ENCODE measurements at regions not wholly inside any gene's neighbourhood (a gene's known extent, or its start where the extent isn't known, plus 50 kb on each side); places are given as distances from the start of the nearest gene placed in this dataset.

- no peak for TF ChIP-seq IRF2 (CRISPR knock-in tag; IDR thresholded peaks at IDR 0.05; ENCODE audit: borderline replicate concordance, low read depth)
- TF ChIP-seq RORB (CRISPR knock-in tag; IDR thresholded peaks at IDR 0.05): no peak
Measured at GRCh38 chr20:39108746-39109145, 146.6 kb downstream of the DHX35 start (continued).

DNA sequence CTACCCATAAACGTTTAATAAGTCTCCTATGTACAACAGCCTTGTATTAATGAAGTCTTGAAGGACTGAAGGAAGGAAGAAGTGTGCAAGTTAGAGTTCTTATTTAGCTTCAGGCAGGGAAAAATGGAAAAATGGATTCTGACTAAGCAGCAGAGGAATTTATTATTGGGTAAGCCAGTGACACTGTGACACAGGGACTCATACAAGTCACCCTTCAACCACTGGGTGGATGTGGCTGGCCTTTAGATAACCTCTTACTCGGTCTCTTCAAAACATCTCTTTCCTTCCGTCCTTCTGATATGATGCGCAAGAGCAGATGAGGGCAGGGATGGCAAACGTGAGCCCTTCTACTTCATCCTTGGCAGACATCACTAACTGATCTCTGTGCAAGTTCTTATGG lies 145.6 kb downstream of the DHX35 start:
- no peak overlapping the region for H3K4me3 Mint-ChIP-seq
- no peak overlapping the region for H3K27ac Mint-ChIP-seq
- H3K36me3 Mint-ChIP-seq: peaks cover 9% of the 10 kb centered on the region
- no peak for ATAC-seq
- H3K27me3 Mint-ChIP-seq (ENCODE audit: low read depth): peaks cover 3% of the 10 kb centered on the region; the same call in 1 of the 2 replicates
- ChIA-PET CTCF (interaction anchor here (0.6 to 6.8 kb wide), 4 partner anchors 15 to 291 kb away, joined by 3 to 50 read pairs (median 3); no protein-coding TSS in a partner anchor), POLR2A (no interaction called here)
- peaks cover 36% of the 10 kb centered on the region for H3K4me1 Mint-ChIP-seq
- no peak for DNase-seq (ENCODE audit: low spot score)
- H3K9me3 Mint-ChIP-seq: peaks cover 29% of the 10 kb centered on the region
- TF ChIP-seq ESRRA (CRISPR knock-in tag; IDR thresholded peaks at IDR 0.05; ENCODE audit: borderline replicate concordance): no peak
- TF ChIP-seq FOXK1 (CRISPR knock-in tag; IDR thresholded peaks at IDR 0.05): no peak
- no peak for TF ChIP-seq E2F1 (CRISPR knock-in tag; IDR thresholded peaks at IDR 0.05)
- TF ChIP-seq PREB (CRISPR knock-in tag; IDR thresholded peaks at IDR 0.05; ENCODE audit: borderline replicate concordance): no peak
- no peak for TF ChIP-seq GABPB1 (CRISPR knock-in tag; IDR thresholded peaks at IDR 0.05)

GRCh38 chr20:39106791-39107190 lies 144.6 kb downstream of the DHX35 start:
- DNase-seq (ENCODE audit: low spot score) (no peak), ATAC-seq (no peak)
- POLR2A ChIA-PET: no interaction called here
- CTCF ChIA-PET: interaction anchor here (1.2 kb wide), 1 partner anchor 16 kb away, joined by 4 read pairs; no protein-coding TSS in a partner anchor
- Mint-ChIP-seq H3K27me3 (ENCODE audit: low read depth) (peaks cover 3% of the 10 kb centered on the region; the same call in 1 of the 2 replicates), H3K36me3 (peaks cover 9% of the 10 kb centered on the region), H3K9me3 (peaks cover 29% of the 10 kb centered on the region), H3K4me1 (peaks cover 27% of the 10 kb centered on the region), H3K27ac (no peak overlapping the region), H3K4me3 (no peak overlapping the region)
- TF ChIP-seq EMX1 (CRISPR knock-in tag; IDR thresholded peaks at IDR 0.05) (no peak), IRF2 (CRISPR knock-in tag; IDR thresholded peaks at IDR 0.05; ENCODE audit: borderline replicate concordance, low read depth) (no peak), ZNF423 (CRISPR knock-in tag; IDR thresholded peaks at IDR 0.05) (no peak), NFE2L1 (CRISPR knock-in tag; IDR thresholded peaks at IDR 0.05) (no peak), ZNF138 (CRISPR knock-in tag; conservative IDR thresholded peaks at IDR 0.05) (no peak), ARID4B (CRISPR knock-in tag; IDR thresholded peaks at IDR 0.05; ENCODE audit: borderline replicate concordance) (no peak), ATF2 (CRISPR knock-in tag; IDR thresholded peaks at IDR 0.05; ENCODE audit: borderline replicate concordance, low read depth) (no peak), ATF1 (CRISPR knock-in tag; IDR thresholded peaks at IDR 0.05) (no peak), PRRX2 (CRISPR knock-in tag; IDR thresholded peaks at IDR 0.05) (no peak), E2F5 (CRISPR knock-in tag; IDR thresholded peaks at IDR 0.05) (no peak), ZNF121 (CRISPR knock-in tag; IDR thresholded peaks at IDR 0.05) (no peak), TEAD4 (CRISPR knock-in tag; IDR thresholded peaks at IDR 0.05) (no peak), GRHL2 (CRISPR knock-in tag; IDR thresholded peaks at IDR 0.05; ENCODE audit: insufficient replicate concordance, severe bottlenecking) (no peak), MLX (CRISPR knock-in tag; IDR thresholded peaks at IDR 0.05) (no peak), ATF3 (CRISPR knock-in tag; conservative IDR thresholded peaks at IDR 0.05) (no peak), USF2 (CRISPR knock-in tag; IDR thresholded peaks at IDR 0.05) (no peak), ETV6 (CRISPR knock-in tag; IDR thresholded peaks at IDR 0.05) (no peak)

Measured in WTC11 (cell line).